ENCODE measurements at regions not wholly inside any gene's neighbourhood (a gene's known extent, or its start where the extent isn't known, plus 50 kb on each side); places are given as distances from the start of the nearest gene placed in this dataset.

DNA sequence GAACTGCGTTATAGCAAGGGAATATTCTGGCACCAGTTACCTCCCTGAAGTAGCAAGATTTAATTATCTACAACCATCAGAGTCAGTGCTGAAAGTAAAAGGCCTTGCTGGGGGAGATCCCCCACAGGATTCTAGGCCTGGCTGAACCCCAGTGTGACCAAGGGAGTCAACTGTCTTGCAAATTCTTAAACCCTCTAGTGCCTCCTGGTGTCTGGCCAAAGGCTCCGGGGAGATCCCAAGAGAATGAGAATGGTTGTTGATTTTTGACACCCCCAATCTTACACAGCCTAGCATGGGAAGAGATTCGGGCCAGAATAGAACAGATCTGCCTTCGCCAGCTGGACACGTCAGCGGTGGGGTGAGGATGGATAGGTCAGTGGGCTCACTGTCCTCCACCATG, 179.4 kb downstream of the ERMARD start:
- no peak for TF ChIP-seq POLR2A (IDR thresholded peaks at IDR 0.05; ENCODE audit: extremely low read depth, insufficient read length)
- TF ChIP-seq, protein P1, sequence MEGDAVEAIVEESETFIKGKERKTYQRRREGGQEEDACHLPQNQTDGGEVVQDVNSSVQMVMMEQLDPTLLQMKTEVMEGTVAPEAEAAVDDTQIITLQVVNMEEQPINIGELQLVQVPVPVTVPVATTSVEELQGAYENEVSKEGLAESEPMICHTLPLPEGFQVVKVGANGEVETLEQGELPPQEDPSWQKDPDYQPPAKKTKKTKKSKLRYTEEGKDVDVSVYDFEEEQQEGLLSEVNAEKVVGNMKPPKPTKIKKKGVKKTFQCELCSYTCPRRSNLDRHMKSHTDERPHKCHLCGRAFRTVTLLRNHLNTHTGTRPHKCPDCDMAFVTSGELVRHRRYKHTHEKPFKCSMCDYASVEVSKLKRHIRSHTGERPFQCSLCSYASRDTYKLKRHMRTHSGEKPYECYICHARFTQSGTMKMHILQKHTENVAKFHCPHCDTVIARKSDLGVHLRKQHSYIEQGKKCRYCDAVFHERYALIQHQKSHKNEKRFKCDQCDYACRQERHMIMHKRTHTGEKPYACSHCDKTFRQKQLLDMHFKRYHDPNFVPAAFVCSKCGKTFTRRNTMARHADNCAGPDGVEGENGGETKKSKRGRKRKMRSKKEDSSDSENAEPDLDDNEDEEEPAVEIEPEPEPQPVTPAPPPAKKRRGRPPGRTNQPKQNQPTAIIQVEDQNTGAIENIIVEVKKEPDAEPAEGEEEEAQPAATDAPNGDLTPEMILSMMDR (IDR thresholded peaks at IDR 0.05; ENCODE audit: low read depth, low read length): peak; percentile 34
- no peak overlapping the region for H3K4me3 ChIP-seq (ENCODE audit: low read depth, low read length)
- peak; percentile 45 for DNase-seq (ENCODE audit: low read depth)

DNA sequence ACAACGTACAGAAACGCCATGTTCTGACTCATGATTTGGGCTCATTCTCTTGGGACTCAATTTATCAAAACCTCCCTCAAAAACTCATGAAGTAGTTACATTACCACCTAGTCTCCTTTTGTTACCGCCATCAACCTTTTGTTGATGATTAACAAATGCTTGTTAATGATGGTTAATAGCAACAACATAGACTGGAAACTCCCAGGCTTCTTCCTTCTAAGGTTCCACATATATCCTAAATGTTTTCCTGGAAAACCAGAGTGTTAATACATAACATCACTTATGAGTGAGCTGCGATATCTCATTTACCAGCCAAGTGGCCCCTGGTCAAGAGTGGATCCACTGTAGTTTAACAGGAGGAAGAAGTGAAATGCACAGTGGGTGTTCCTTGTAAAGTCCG, 176.3 kb downstream of the ERMARD start:
- no peak overlapping the region for H3K4me3 ChIP-seq (ENCODE audit: low read depth, low read length)
- DNase-seq (ENCODE audit: low read depth): no peak
- TF ChIP-seq MYC (IDR thresholded peaks at IDR 0.05; ENCODE audit: low read depth, low read length): no peak
- TF ChIP-seq POLR2A (IDR thresholded peaks at IDR 0.05; ENCODE audit: extremely low read depth, insufficient read length): no peak

DNA sequence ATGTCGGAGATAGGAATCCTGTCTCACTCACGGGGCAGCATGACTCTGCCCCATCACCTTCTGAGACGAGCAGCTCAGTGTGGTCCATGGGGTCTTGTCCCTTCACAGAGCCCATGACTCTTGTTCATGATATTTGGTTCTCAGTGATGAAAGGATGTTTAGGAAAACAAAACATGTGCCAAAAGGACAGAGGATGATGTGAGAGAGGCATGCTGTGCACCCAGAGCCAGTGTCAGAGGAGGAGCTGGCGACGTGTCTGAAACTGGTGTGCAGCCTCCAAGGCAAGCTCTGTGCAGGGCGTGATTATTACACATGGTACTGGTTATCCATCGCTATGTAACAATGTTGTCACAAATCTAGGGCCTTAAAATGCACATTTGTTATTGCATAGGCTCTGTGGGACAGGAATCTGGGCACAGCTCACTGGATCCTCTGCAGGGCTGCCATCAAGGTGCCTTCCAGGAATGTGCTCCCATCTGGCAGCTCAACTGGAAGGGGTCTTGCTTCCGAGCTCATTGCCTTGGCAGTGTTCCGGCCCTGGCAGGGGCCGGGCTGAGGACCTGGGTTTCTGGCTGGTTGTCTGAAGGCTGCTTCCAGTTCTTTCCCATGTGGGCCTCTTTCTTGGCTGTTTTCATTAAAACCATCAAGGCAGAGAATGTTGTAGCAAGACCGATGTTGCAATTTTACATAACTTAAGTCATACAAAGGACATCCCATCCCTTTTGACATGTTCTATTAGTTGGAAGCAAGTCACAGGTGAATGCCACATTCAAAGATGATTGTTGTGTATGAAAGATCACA, 175.4 kb downstream of the ERMARD start:
- H3K4me3 ChIP-seq (ENCODE audit: low read depth, low read length): no peak overlapping the region
- no peak for TF ChIP-seq POLR2A (IDR thresholded peaks at IDR 0.05; ENCODE audit: extremely low read depth, insufficient read length)
- TF ChIP-seq, protein P2, sequence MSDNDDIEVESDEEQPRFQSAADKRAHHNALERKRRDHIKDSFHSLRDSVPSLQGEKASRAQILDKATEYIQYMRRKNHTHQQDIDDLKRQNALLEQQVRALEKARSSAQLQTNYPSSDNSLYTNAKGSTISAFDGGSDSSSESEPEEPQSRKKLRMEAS (IDR thresholded peaks at IDR 0.05; ENCODE audit: low read depth, low read length): no peak
- TF ChIP-seq, protein P1 (IDR thresholded peaks at IDR 0.05; ENCODE audit: low read depth, low read length): no peak
- no peak for TF ChIP-seq MYC (IDR thresholded peaks at IDR 0.05; ENCODE audit: low read depth, low read length)
- DNase-seq (ENCODE audit: low read depth): no peak

DNA sequence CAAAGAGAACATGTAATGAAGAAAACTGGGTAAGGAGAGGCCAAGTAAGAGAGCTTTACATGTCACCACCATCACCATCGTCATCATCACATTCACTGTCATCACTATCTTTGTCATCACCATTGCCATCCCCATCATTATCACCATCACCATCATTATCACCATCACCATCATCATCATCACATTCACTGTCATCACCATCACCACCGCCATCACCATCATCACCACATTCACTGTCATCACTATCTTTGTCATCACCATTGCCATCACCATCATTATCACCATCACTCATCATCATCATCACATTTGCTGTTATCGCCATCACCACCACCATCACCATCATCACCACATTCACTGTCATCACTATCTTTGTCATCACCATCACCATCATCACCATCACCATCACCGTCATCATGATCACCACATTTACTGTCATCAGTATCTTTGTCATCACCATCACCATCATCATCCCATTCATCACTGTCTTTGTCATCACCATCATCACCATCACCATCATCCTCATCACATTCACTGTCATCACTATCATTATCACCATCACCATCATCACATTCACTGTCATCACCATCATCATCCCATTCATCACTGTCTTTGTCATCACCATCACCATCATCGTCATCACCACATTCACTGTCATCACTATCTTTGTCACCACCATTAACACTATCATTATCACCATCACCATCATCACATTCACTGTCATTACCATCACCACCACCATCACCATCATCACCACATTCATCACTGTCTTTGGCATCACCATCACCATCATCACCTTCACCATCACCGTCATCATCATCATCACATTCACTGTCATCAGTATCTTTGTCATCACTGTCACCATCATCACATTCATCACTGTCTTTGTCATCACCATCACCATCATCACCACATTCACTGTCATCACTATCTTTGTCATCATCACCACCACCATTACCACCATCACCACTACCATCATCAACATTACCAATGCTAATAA, 172.3 kb downstream of the ERMARD start:
- no peak for DNase-seq (ENCODE audit: low read depth)
- H3K4me3 ChIP-seq (ENCODE audit: low read depth, low read length): no peak overlapping the region
- TF ChIP-seq, protein P1 (IDR thresholded peaks at IDR 0.05; ENCODE audit: low read depth, low read length): no peak
- TF ChIP-seq, protein P2 (IDR thresholded peaks at IDR 0.05; ENCODE audit: low read depth, low read length): no peak
- TF ChIP-seq MYC (IDR thresholded peaks at IDR 0.05; ENCODE audit: low read depth, low read length) (no peak), POLR2A (IDR thresholded peaks at IDR 0.05; ENCODE audit: extremely low read depth, insufficient read length) (no peak)

DNA sequence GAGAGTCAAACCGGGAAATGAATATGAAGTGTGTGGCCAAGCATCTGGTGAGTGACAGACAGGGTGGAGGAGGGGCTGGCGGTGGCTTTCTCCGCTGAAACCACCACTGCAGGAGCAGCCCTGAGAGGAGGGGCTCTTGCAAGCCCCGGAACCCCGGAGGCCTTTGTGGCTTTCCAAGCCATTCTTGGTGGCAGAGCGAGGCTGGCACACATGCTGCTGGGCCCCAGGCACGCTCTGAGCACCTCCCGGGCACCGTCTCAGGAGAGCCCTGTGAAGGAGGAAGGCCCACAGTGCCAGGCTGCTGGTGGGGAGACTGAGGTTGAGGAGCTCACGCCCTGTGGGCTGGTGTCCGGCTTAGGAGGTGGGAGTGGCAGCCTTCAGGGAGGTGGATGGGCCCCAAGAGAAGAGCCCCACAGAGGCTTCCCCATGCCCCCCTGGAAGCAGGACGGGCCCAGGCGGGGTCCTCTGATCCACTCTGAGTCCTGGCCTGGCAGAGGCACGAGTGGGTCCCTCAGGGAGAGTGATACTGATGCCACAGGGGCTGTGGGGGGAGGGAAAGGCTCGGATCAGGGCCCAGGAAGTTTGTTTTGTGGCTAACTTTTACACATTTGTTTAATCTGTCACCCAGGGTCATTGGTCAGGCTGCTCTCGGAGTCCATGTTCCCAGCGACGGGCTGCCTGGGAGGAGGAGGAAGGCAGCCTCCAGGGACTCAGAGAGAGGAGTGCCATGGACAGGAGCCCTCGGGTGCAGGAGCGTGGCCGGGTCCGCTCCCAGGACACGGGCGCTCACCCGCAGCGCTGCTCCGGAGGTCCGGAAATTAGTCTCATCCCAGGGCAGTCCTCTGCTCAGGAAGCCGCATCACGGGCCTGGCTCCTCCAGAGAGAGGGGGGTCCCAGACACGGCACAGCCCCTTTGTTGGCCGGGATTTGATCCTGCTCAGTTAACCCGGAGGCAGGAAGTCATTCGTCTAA, 170.7 kb downstream of the ERMARD start:
- TF ChIP-seq, protein P2 (IDR thresholded peaks at IDR 0.05; ENCODE audit: low read depth, low read length): peak; percentile 62; the same call in 1 of the 2 replicates
- 0 out of 2 replicates have a peak, but pooled peaks have one; percentile 25 for TF ChIP-seq MYC (IDR thresholded peaks at IDR 0.05; ENCODE audit: low read depth, low read length)
- TF ChIP-seq, protein P1 (IDR thresholded peaks at IDR 0.05; ENCODE audit: low read depth, low read length): no peak
- TF ChIP-seq POLR2A (IDR thresholded peaks at IDR 0.05; ENCODE audit: extremely low read depth, insufficient read length): peak; percentile 38
- DNase-seq (ENCODE audit: low read depth): peak; percentile 91
- H3K4me3 ChIP-seq (ENCODE audit: low read depth, low read length): no peak overlapping the region
